ENCODE measurements at regions not wholly inside any gene's neighbourhood (a gene's known extent, or its start where the extent isn't known, plus 50 kb on each side); places are given as distances from the start of the nearest gene placed in this dataset.

GRCh38 chr7:4607311-4607729 is 74.8 kb upstream of the FOXK1 start:
- no peak for TF ChIP-seq CTCF (IDR thresholded peaks at IDR 0.05; ENCODE audit: low read depth, low read length, poor library complexity, severe bottlenecking)
- TF ChIP-seq EZH2phosphoT487 (IDR thresholded peaks at IDR 0.05; ENCODE audit: borderline replicate concordance, low read length): no peak

All from DOHH2 (cell line).